ENCODE measurements at regions not wholly inside any gene's neighbourhood (a gene's known extent, or its start where the extent isn't known, plus 50 kb on each side); places are given as distances from the start of the nearest gene placed in this dataset.
A peak's percentile ranks its signal among the peaks of the same experiment; 100 is the strongest.

DNA sequence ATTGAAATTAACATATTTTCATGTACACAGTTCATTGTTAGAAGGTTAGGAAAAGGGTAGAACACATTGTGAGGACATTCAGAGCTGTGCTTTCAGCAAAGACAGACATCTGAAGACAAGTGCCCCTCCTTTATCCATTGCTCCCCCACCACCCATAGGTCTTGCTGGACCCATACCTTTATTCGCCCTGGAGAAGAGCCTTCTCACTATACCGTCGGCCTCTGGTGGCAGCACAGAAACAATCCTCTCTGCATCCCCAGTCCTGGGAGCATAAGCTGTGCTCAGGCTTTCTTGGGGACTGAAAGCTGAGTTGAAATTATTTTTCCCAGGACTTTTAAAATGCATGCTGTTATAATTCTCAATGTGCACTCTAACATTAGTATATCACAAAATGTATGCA is 372.3 kb downstream of the EPHA7 start:
- Histone ChIP-seq H3K18ac (ENCODE audit: insufficient read length, low read depth, low read length) (no peak overlapping the region), H3K4me2 (ENCODE audit: insufficient read depth, insufficient read length, low read length) (no peak overlapping the region), H2BK15ac (ENCODE audit: low read depth, low read length) (no peak overlapping the region), H2AK5ac (ENCODE audit: insufficient read length, low read length) (no peak overlapping the region), H4K20me1 (ENCODE audit: control insufficient read depth, insufficient read depth, insufficient read length) (no peaks in the 10 kb centered on the region), H2AFZ (ENCODE audit: low read length) (no peak overlapping the region), H3K9ac (ENCODE audit: extremely low read depth, insufficient read length, low read length) (no peak overlapping the region), H4K8ac (replicated peaks; ENCODE audit: insufficient read length, low read depth, low read length) (no peak overlapping the region), H2BK120ac (ENCODE audit: low read depth, low read length, poor library complexity, severe bottlenecking) (no peak overlapping the region), H2BK5ac (ENCODE audit: insufficient read length, low read length) (no peak overlapping the region), H3K4me1 (ENCODE audit: insufficient read depth, low read length) (no peaks in the 10 kb centered on the region; the same call in 1 of the 2 replicates), H2BK20ac (ENCODE audit: low read depth, low read length, poor library complexity, severe bottlenecking) (no peak overlapping the region), H3T11ph (ENCODE audit: low read length) (no peak overlapping the region), H3K23ac (ENCODE audit: insufficient read length, low read depth, low read length) (no peak overlapping the region), H2BK12ac (ENCODE audit: insufficient read length, low read depth, low read length) (no peak overlapping the region), H3K79me1 (ENCODE audit: insufficient read depth, low read depth, low read length, poor library complexity, severe bottlenecking) (no peaks in the 10 kb centered on the region), H3K79me2 (ENCODE audit: insufficient read depth, low read length) (no peaks in the 10 kb centered on the region), H4K5ac (ENCODE audit: insufficient read length, low read depth, low read length) (no peak overlapping the region), H3K9me3 (ENCODE audit: control insufficient read depth, low read depth, low read length) (no peaks in the 10 kb centered on the region), H4K91ac (ENCODE audit: insufficient read length, low read depth, low read length) (no peak overlapping the region), H3K4ac (ENCODE audit: low read depth, low read length) (no peak overlapping the region), H3K27me3 (ENCODE audit: insufficient read depth, low read length) (no peaks in the 10 kb centered on the region), H3K14ac (ENCODE audit: insufficient read depth, low read length) (no peak overlapping the region), H3K23me2 (ENCODE audit: insufficient read length, low read depth, low read length, poor library complexity, severe bottlenecking) (no peaks in the 10 kb centered on the region), H3K27ac (ENCODE audit: insufficient read length, low read depth, low read length) (no peak overlapping the region), H3K56ac (ENCODE audit: insufficient read length, low read depth, low read length) (no peak overlapping the region)
- Mint-ChIP-seq H3K27ac (0 out of 7 replicates have a peak overlapping the region, but pooled peaks of 2 of the 3 experiments have one; percentile 47 to 57), H3K9me3 (no peaks in the 10 kb centered on the region), H3K27me3 (ENCODE audit: low read depth) (no peaks in the 10 kb centered on the region), H3K4me1 (peaks cover 34 to 44% of the 10 kb centered on the region in 2 experiments), H3K4me3 (no peak overlapping the region), H3K36me3 (ENCODE audit: insufficient read depth in 1 of 3, low read depth in 3 of 3) (no peaks in the 10 kb centered on the region)
- TF ChIP-seq, protein P1, sequence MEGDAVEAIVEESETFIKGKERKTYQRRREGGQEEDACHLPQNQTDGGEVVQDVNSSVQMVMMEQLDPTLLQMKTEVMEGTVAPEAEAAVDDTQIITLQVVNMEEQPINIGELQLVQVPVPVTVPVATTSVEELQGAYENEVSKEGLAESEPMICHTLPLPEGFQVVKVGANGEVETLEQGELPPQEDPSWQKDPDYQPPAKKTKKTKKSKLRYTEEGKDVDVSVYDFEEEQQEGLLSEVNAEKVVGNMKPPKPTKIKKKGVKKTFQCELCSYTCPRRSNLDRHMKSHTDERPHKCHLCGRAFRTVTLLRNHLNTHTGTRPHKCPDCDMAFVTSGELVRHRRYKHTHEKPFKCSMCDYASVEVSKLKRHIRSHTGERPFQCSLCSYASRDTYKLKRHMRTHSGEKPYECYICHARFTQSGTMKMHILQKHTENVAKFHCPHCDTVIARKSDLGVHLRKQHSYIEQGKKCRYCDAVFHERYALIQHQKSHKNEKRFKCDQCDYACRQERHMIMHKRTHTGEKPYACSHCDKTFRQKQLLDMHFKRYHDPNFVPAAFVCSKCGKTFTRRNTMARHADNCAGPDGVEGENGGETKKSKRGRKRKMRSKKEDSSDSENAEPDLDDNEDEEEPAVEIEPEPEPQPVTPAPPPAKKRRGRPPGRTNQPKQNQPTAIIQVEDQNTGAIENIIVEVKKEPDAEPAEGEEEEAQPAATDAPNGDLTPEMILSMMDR (conservative IDR thresholded peaks at IDR 0.05): peak; percentile 42; the same call in 2 of the 3 replicates
- peak; percentile 59 for DNase-seq
- no CpG with 5 or more reads among the region's 3 CpGs for WGBS (ENCODE audit: extremely low coverage, insufficient read length, low lambda C conversion rate)

All from H9 (cell line).